ENCODE measurements at regions not wholly inside any gene's neighbourhood (a gene's known extent, or its start where the extent isn't known, plus 50 kb on each side); places are given as distances from the start of the nearest gene placed in this dataset.

DNA sequence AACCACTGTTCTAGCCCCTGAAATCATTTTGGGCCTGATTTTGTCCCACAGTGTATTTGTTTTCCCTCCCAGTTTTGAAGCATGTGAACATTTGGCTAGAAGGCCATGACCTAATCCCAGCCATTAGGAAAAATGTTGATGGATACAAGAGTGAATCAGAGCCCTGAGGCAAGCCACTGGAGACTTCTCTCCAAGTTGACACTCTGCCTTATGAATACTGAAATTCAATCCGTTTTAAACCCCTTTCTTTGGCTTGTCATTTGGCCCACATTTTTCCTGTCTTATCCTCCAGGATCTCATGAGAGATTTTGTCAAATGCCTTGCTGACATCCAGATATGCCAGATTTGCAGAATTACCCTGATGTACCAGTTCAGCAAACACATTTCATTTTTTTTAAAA is 158.8 kb downstream of the FAT3 start:
- DNase-seq (ENCODE audit: low spot score) = no peak
- in situ Hi-C loops (cut with MboI; ENCODE audit: low pct_unique_long_range_greater_than_20kb, low sequenced_read_pairs, unreplicated experiment) = no loop called here
- TF ChIP-seq, protein P1, sequence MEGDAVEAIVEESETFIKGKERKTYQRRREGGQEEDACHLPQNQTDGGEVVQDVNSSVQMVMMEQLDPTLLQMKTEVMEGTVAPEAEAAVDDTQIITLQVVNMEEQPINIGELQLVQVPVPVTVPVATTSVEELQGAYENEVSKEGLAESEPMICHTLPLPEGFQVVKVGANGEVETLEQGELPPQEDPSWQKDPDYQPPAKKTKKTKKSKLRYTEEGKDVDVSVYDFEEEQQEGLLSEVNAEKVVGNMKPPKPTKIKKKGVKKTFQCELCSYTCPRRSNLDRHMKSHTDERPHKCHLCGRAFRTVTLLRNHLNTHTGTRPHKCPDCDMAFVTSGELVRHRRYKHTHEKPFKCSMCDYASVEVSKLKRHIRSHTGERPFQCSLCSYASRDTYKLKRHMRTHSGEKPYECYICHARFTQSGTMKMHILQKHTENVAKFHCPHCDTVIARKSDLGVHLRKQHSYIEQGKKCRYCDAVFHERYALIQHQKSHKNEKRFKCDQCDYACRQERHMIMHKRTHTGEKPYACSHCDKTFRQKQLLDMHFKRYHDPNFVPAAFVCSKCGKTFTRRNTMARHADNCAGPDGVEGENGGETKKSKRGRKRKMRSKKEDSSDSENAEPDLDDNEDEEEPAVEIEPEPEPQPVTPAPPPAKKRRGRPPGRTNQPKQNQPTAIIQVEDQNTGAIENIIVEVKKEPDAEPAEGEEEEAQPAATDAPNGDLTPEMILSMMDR (IDR thresholded peaks at IDR 0.05; ENCODE audit: extremely low read depth, insufficient read depth, missing control alignments) = no peak

DNA sequence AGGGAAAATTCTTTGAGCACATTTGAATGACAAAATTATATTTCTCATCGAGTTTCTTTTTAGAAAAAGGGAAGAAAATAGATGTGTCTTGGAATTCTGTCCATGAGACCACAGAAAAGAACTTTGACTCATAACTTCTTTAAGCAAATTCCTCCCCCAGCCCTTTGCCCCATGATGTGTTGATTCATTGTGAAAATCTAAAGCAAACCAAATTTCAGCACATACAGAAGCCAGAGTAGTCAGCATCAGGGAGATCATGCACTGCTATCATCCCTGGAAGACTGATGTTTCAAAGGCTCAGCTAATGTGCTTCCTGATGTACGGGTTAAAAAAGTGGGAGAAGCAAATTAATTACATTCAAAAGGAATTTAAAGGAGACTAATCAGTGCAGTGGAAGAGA is 159.7 kb downstream of the FAT3 start:
- in situ Hi-C loops (cut with MboI; ENCODE audit: low pct_unique_long_range_greater_than_20kb, low sequenced_read_pairs, unreplicated experiment) = no loop called here
- DNase-seq (ENCODE audit: low spot score) = no peak

DNA sequence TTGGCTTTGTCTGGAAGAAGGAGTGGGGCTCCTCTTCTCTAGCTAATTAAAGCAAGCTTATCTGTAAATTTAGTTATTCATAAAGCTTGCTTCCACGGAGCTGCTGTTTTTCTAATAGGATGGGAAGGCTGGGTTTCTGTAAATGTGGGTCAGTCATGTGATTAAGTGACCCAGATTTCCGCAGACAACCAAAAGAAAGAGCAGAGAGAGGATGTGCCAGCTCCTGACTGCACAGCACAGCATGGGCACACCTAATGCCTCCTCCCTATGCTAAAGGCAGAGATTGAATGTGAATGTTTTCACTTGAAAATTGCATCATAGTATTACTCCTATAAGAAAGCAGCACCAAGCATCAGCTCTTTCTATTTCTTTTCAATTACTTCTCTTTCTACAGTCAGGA is 160.2 kb downstream of the FAT3 start:
- no peak for DNase-seq (ENCODE audit: low spot score)
- TF ChIP-seq, protein P1 (IDR thresholded peaks at IDR 0.05; ENCODE audit: extremely low read depth, insufficient read depth, missing control alignments) = no peak
- in situ Hi-C loops (cut with MboI; ENCODE audit: low pct_unique_long_range_greater_than_20kb, low sequenced_read_pairs, unreplicated experiment) = no loop called here

More for the DNA sequence above, 159.7 kb downstream of the FAT3 start:
- TF ChIP-seq, protein P1 (IDR thresholded peaks at IDR 0.05; ENCODE audit: extremely low read depth, insufficient read depth, missing control alignments) = no peak

- no peak for DNase-seq (ENCODE audit: low spot score)
- TF ChIP-seq, protein P1 (IDR thresholded peaks at IDR 0.05; ENCODE audit: extremely low read depth, insufficient read depth, missing control alignments) = no peak
- in situ Hi-C loops (cut with MboI; ENCODE audit: low pct_unique_long_range_greater_than_20kb, low sequenced_read_pairs, unreplicated experiment) = no loop called here
Observed at GRCh38 chr11:92386577-92386976, 162.0 kb downstream of the FAT3 start.

GRCh38 chr11:92387859-92388258 is 163.2 kb downstream of the FAT3 start:
- TF ChIP-seq, protein P1 (IDR thresholded peaks at IDR 0.05; ENCODE audit: extremely low read depth, insufficient read depth, missing control alignments) = no peak
- no peak for DNase-seq (ENCODE audit: low spot score)
- in situ Hi-C loops (cut with MboI; ENCODE audit: low pct_unique_long_range_greater_than_20kb, low sequenced_read_pairs, unreplicated experiment) = no loop called here

- TF ChIP-seq, protein P1 (IDR thresholded peaks at IDR 0.05; ENCODE audit: extremely low read depth, insufficient read depth, missing control alignments) = no peak
- in situ Hi-C loops (cut with MboI; ENCODE audit: low pct_unique_long_range_greater_than_20kb, low sequenced_read_pairs, unreplicated experiment) = no loop called here
- no peak for DNase-seq (ENCODE audit: low spot score)
Observed at GRCh38 chr11:92388380-92388779, 163.8 kb downstream of the FAT3 start.

- TF ChIP-seq, protein P1 (IDR thresholded peaks at IDR 0.05; ENCODE audit: extremely low read depth, insufficient read depth, missing control alignments) = no peak
- in situ Hi-C loops (cut with MboI; ENCODE audit: low pct_unique_long_range_greater_than_20kb, low sequenced_read_pairs, unreplicated experiment) = no loop called here
- DNase-seq (ENCODE audit: low spot score) = no peak
Observed at GRCh38 chr11:92390783-92391182, 166.2 kb downstream of the FAT3 start.
